ENCODE measurements at regions not wholly inside any gene's neighbourhood (a gene's known extent, or its start where the extent isn't known, plus 50 kb on each side); places are given as distances from the start of the nearest gene placed in this dataset.

- Histone ChIP-seq H3K4me3 (ENCODE audit: low read depth, low read length) (no peak overlapping the region), H3K27ac (ENCODE audit: low read depth, low read length) (no peak overlapping the region), H3K9me3 (ENCODE audit: control insufficient read depth, insufficient read depth, low read length) (peaks cover 11% of the 10 kb centered on the region), H3K27me3 (ENCODE audit: control insufficient read depth, insufficient read depth, low read length) (no peaks in the 10 kb centered on the region)
- ChIA-PET CTCF (no interaction called here), POLR2A (no interaction called here)
- no peak for TF ChIP-seq CTCF (IDR thresholded peaks at IDR 0.05; ENCODE audit: low read depth, low read length)
- no peak for DNase-seq (ENCODE audit: low read depth, low spot score)
Measured at GRCh38 chr2:49832555-49832954, 678.2 kb upstream of the FSHR start.

GRCh38 chr2:49831698-49832367, 677.5 kb upstream of the FSHR start:
- ChIA-PET POLR2A (no interaction called here), CTCF (interaction anchor here (0.7 kb wide), 1 partner anchor 941 kb away, joined by 3 read pairs; no protein-coding TSS in a partner anchor)
- H3K4me3 ChIP-seq (ENCODE audit: low read depth, low read length) = no peak overlapping the region
- no peak for TF ChIP-seq CTCF (IDR thresholded peaks at IDR 0.05; ENCODE audit: low read depth, low read length)
- H3K9me3 ChIP-seq (ENCODE audit: control insufficient read depth, insufficient read depth, low read length) = peaks cover 17% of the 10 kb centered on the region
- DNase-seq (ENCODE audit: low read depth, low spot score) = no peak
- no peaks in the 10 kb centered on the region for H3K27me3 ChIP-seq (ENCODE audit: control insufficient read depth, insufficient read depth, low read length)
- no peak overlapping the region for H3K27ac ChIP-seq (ENCODE audit: low read depth, low read length)

- ChIA-PET POLR2A (no interaction called here), CTCF (no interaction called here)
- H3K4me3 ChIP-seq (ENCODE audit: low read depth, low read length) = no peak overlapping the region
- H3K27ac ChIP-seq (ENCODE audit: low read depth, low read length) = no peak overlapping the region
- TF ChIP-seq CTCF (IDR thresholded peaks at IDR 0.05; ENCODE audit: low read depth, low read length) = no peak
- no peak for DNase-seq (ENCODE audit: low read depth, low spot score)
- peaks cover 14% of the 10 kb centered on the region for H3K9me3 ChIP-seq (ENCODE audit: control insufficient read depth, insufficient read depth, low read length)
- H3K27me3 ChIP-seq (ENCODE audit: control insufficient read depth, insufficient read depth, low read length) = no peaks in the 10 kb centered on the region
Measured at GRCh38 chr2:49830846-49831245, 676.5 kb upstream of the FSHR start.

GRCh38 chr2:49827366-49827765, 673.1 kb upstream of the FSHR start:
- Histone ChIP-seq H3K9me3 (ENCODE audit: control insufficient read depth, insufficient read depth, low read length) (peaks cover 12% of the 10 kb centered on the region), H3K27ac (ENCODE audit: low read depth, low read length) (no peak overlapping the region), H3K4me3 (ENCODE audit: low read depth, low read length) (no peak overlapping the region), H3K27me3 (ENCODE audit: control insufficient read depth, insufficient read depth, low read length) (no peaks in the 10 kb centered on the region)
- no peak for DNase-seq (ENCODE audit: low read depth, low spot score)
- no peak for TF ChIP-seq CTCF (IDR thresholded peaks at IDR 0.05; ENCODE audit: low read depth, low read length)
- ChIA-PET POLR2A (no interaction called here), CTCF (no interaction called here)

- ChIA-PET CTCF (no interaction called here), POLR2A (no interaction called here)
- Histone ChIP-seq H3K9me3 (ENCODE audit: control insufficient read depth, insufficient read depth, low read length) (peaks cover 18% of the 10 kb centered on the region), H3K4me3 (ENCODE audit: low read depth, low read length) (no peak overlapping the region), H3K27me3 (ENCODE audit: control insufficient read depth, insufficient read depth, low read length) (no peaks in the 10 kb centered on the region), H3K27ac (ENCODE audit: low read depth, low read length) (no peak overlapping the region)
- no peak for TF ChIP-seq CTCF (IDR thresholded peaks at IDR 0.05; ENCODE audit: low read depth, low read length)
- DNase-seq (ENCODE audit: low read depth, low spot score) = no peak
Measured at GRCh38 chr2:49813208-49813607, 658.9 kb upstream of the FSHR start.

All from AG04450 (cell line).